LHCN-M2 (cell line): ENCODE measurements at regions not wholly inside any gene's neighbourhood (a gene's known extent, or its start where the extent isn't known, plus 50 kb on each side); places are given as distances from the start of the nearest gene placed in this dataset.
A peak's percentile ranks its signal among the peaks of the same experiment; 100 is the strongest.

Experiments used
- DNase-seq: peaks from one replicate; pipeline ENCODE4 v3.0.0-alpha.2; 2012; ENCODE audit warnings: low read depth

GRCh38 chr6:4561078-4561435 is 215.1 kb upstream of the CDYL start:
- DNase-seq, result no peak

GRCh38 chr6:4560221-4561077 is 215.8 kb upstream of the CDYL start:
- DNase-seq, result no peak

GRCh38 chr6:4559281-4559875 is 216.8 kb upstream of the CDYL start:
- DNase-seq, result no peak

GRCh38 chr6:4554645-4555044 is 221.6 kb upstream of the CDYL start:
- DNase-seq, result no peak

GRCh38 chr6:4553387-4553786 is 222.8 kb upstream of the CDYL start:
- DNase-seq, result no peak

GRCh38 chr6:4550227-4550597 is 226.0 kb upstream of the CDYL start:
- no peak for DNase-seq

- DNase-seq, result no peak
These were observed 226.5 kb upstream of the CDYL start for GRCh38 chr6:4549556-4550226.

GRCh38 chr6:4545893-4546292 is 230.3 kb upstream of the CDYL start:
- DNase-seq, result no peak

- no peak for DNase-seq
These were observed 232.6 kb upstream of the CDYL start for GRCh38 chr6:4543596-4543995.

- peak; percentile 11 for DNase-seq
These were observed 242.6 kb upstream of the CDYL start for GRCh38 chr6:4533576-4533975.

GRCh38 chr6:4531406-4531805 is 244.8 kb upstream of the CDYL start:
- no peak for DNase-seq

- DNase-seq, result no peak
These were observed 253.8 kb upstream of the CDYL start for GRCh38 chr6:4522453-4522852.

GRCh38 chr6:4521070-4521469 is 255.1 kb upstream of the CDYL start:
- DNase-seq, result no peak

GRCh38 chr6:4518506-4518905 is 257.7 kb upstream of the CDYL start:
- DNase-seq, result peak; percentile 21

- peak; percentile 8 for DNase-seq
These were observed 260.0 kb upstream of the CDYL start for GRCh38 chr6:4516206-4516605.

GRCh38 chr6:4513561-4513960 is 262.6 kb upstream of the CDYL start:
- DNase-seq, result no peak

- DNase-seq, result no peak
These were observed 264.1 kb upstream of the CDYL start for GRCh38 chr6:4512051-4512471.

GRCh38 chr6:4511641-4512020 is 264.6 kb upstream of the CDYL start:
- DNase-seq, result no peak

GRCh38 chr6:4510906-4511640 is 265.1 kb upstream of the CDYL start:
- DNase-seq, result peak; percentile 88

GRCh38 chr6:4510317-4510716 is 265.9 kb upstream of the CDYL start:
- no peak for DNase-seq

- no peak for DNase-seq
These were observed 266.7 kb upstream of the CDYL start for GRCh38 chr6:4509506-4509905.

GRCh38 chr6:4506792-4507191 is 269.4 kb upstream of the CDYL start:
- DNase-seq, result no peak
